ENCODE measurements at regions not wholly inside any gene's neighbourhood (a gene's known extent, or its start where the extent isn't known, plus 50 kb on each side); places are given as distances from the start of the nearest gene placed in this dataset.

DNA sequence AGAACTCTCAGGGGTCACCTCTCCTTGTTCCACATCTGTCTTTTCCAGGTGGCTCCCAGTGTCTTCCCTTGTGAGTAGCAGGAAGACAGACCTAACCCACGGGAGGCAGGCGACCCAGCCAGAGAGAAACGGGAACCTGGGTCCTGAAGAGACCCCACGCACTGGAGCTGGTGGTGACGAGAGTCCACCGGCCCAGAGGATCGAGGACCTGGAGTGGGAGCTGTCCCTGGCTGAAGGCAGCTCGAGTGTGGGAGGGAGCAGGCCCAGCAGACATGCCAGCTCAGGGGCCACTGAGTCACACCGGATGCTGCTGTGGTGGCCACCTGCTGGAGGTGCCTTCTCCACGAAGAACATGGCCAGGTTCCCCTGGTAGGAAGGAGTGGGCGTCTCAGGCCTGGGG lies 66.5 kb upstream of the ATP12A start:
- TF ChIP-seq, protein P1, sequence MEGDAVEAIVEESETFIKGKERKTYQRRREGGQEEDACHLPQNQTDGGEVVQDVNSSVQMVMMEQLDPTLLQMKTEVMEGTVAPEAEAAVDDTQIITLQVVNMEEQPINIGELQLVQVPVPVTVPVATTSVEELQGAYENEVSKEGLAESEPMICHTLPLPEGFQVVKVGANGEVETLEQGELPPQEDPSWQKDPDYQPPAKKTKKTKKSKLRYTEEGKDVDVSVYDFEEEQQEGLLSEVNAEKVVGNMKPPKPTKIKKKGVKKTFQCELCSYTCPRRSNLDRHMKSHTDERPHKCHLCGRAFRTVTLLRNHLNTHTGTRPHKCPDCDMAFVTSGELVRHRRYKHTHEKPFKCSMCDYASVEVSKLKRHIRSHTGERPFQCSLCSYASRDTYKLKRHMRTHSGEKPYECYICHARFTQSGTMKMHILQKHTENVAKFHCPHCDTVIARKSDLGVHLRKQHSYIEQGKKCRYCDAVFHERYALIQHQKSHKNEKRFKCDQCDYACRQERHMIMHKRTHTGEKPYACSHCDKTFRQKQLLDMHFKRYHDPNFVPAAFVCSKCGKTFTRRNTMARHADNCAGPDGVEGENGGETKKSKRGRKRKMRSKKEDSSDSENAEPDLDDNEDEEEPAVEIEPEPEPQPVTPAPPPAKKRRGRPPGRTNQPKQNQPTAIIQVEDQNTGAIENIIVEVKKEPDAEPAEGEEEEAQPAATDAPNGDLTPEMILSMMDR (IDR thresholded peaks at IDR 0.05) = no peak
- no peak for TF ChIP-seq CREB1 (CRISPR knock-in tag; IDR thresholded peaks at IDR 0.05)
- TF ChIP-seq ZNF317 (CRISPR knock-in tag; IDR thresholded peaks at IDR 0.05; ENCODE audit: borderline replicate concordance, low read depth) = no peak
